ENCODE measurements at regions not wholly inside any gene's neighbourhood (a gene's known extent, or its start where the extent isn't known, plus 50 kb on each side); places are given as distances from the start of the nearest gene placed in this dataset.

- TF ChIP-seq CTCF (IDR thresholded peaks at IDR 0.05) = no peak
- no peak for TF ChIP-seq POLR2A (IDR thresholded peaks at IDR 0.05)
Measured at GRCh38 chr6:74130641-74131040, 434.6 kb downstream of the CD109 start.

All from uterus (tissue), 2 donors.